Brain microvascular endothelial cell (primary cell): ENCODE measurements at regions not wholly inside any gene's neighbourhood (a gene's known extent, or its start where the extent isn't known, plus 50 kb on each side); places are given as distances from the start of the nearest gene placed in this dataset.
"Not testable (repeated sequence)": the region's sequence is repeated elsewhere in the genome, so short reads cannot be mapped to it uniquely, and the experiment has no call there.

ENCODE experiments used
- DNase-seq: peaks from one replicate; pipeline ENCODE4 v3.0.0-alpha.2; 2020
- H3K27ac ChIP-seq: fragments of 250-450 bp; sonication (Bioruptor Pico); 2 replicates; pipeline ENCODE4 v1.5.1; 2020; ENCODE audit warnings: mild to moderate bottlenecking, moderate library complexity
- H3K27me3 ChIP-seq: fragments of 250-450 bp; sonication (Bioruptor Pico); replicated peaks from 2 replicates; pipeline ENCODE4 v1.5.1; 2020; ENCODE audit warnings: mild to moderate bottlenecking
- H3K36me3 ChIP-seq: fragments of 250-450 bp; sonication (Bioruptor Pico); replicated peaks from 2 replicates; pipeline ENCODE4 v1.5.1; 2020; ENCODE audit warnings: mild to moderate bottlenecking
- H3K4me3 ChIP-seq: 2 replicates; pipeline ENCODE4 v1.5.1; 2011; ENCODE audit warnings: low read depth, mild to moderate bottlenecking, control low read depth, low read length, moderate library complexity
- in situ Hi-C: cut with HindIII; loops from 2 replicates; pipeline ENCODE4 v1.10.0; 2017; ENCODE audit warnings: low sequenced_read_pairs, low pct_ligation_motif_present
- TF ChIP-seq, protein P1 (sequence below): IDR thresholded peaks from 2 replicates; pipeline ENCODE4 v1.5.1; 2011; ENCODE audit warnings: low read depth, mild to moderate bottlenecking, moderate library complexity, low read length, control low read depth, inconsistent platforms; ENCODE audit errors: missing control alignments

- TF ChIP-seq, protein P1, sequence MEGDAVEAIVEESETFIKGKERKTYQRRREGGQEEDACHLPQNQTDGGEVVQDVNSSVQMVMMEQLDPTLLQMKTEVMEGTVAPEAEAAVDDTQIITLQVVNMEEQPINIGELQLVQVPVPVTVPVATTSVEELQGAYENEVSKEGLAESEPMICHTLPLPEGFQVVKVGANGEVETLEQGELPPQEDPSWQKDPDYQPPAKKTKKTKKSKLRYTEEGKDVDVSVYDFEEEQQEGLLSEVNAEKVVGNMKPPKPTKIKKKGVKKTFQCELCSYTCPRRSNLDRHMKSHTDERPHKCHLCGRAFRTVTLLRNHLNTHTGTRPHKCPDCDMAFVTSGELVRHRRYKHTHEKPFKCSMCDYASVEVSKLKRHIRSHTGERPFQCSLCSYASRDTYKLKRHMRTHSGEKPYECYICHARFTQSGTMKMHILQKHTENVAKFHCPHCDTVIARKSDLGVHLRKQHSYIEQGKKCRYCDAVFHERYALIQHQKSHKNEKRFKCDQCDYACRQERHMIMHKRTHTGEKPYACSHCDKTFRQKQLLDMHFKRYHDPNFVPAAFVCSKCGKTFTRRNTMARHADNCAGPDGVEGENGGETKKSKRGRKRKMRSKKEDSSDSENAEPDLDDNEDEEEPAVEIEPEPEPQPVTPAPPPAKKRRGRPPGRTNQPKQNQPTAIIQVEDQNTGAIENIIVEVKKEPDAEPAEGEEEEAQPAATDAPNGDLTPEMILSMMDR, result no peak
- Histone ChIP-seq H3K4me3 (no peak overlapping the region), H3K27me3 (no peaks in the 10 kb centered on the region), H3K27ac (no peak overlapping the region), H3K36me3 (no peaks in the 10 kb centered on the region)
- in situ Hi-C loops, result no loop called here
- DNase-seq, result no peak
Observed at GRCh38 chr4:29320947-29321620, 1399.1 kb upstream of the PCDH7 start.

DNA sequence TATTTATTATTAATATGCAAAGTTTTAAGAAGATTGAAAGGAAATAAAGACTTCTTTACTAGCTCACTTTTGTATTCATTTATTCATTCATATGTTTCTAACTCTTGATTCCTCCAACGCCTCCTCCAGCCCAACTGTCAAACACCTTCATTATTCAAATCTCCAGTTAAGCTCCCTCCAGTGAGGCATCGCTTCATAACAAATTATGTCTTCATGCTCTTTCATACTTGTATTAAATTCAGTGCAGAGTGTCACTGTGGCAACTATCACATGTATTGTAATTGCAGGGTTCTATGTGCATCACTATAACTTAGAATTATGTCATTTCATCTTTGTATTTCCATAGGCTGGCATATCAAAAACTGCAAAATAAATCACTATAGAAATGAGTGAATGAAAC is 1394.2 kb upstream of the PCDH7 start:
- in situ Hi-C loops, result no loop called here
- Histone ChIP-seq H3K27me3 (no peaks in the 10 kb centered on the region), H3K4me3 (no peak overlapping the region), H3K27ac (no peak overlapping the region), H3K36me3 (no peaks in the 10 kb centered on the region)
- DNase-seq, result no peak
- TF ChIP-seq, protein P1, result no peak

- no peak for DNase-seq
- TF ChIP-seq, protein P1, result no peak
- no peaks in the 10 kb centered on the region for H3K27me3 ChIP-seq
- H3K36me3 ChIP-seq, result no peaks in the 10 kb centered on the region
- in situ Hi-C loops, result no loop called here
- H3K27ac ChIP-seq, result no peak overlapping the region
- H3K4me3 ChIP-seq, result no peak overlapping the region
Observed at GRCh38 chr4:29326816-29327215, 1393.4 kb upstream of the PCDH7 start.

- no peak for DNase-seq
Observed at GRCh38 chr4:29336861-29337260, 1383.3 kb upstream of the PCDH7 start.

DNA sequence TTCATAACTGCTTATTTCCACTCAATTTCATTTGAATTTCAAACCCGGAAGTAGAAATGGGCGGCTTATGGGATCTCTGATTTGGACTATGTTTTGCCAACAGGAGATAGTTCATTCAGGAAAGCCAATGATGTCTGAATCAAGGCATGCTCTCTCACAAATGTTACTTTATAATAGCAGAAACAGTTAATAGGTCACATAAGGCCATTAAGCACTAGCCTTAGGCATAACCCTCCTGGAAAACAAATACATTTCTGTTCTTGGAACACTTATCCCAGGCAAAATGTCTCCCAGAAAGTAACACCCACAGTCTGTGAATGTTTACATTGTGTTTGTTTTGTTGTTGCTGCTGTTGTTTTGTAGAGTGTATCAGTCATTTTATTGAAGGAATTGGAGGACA is 1347.2 kb upstream of the PCDH7 start:
- in situ Hi-C loops, result no loop called here
- TF ChIP-seq, protein P1, result no peak
- DNase-seq, result no peak
- Histone ChIP-seq H3K36me3 (no peaks in the 10 kb centered on the region), H3K27me3 (no peaks in the 10 kb centered on the region), H3K27ac (no peak overlapping the region), H3K4me3 (no peak overlapping the region)

More at GRCh38 chr4:29336861-29337260, 1383.3 kb upstream of the PCDH7 start:
- Histone ChIP-seq H3K4me3 (no peak overlapping the region), H3K27ac (no peak overlapping the region), H3K36me3 (no peaks in the 10 kb centered on the region), H3K27me3 (no peaks in the 10 kb centered on the region)
- in situ Hi-C loops, result no loop called here
- TF ChIP-seq, protein P1, result no peak

DNA sequence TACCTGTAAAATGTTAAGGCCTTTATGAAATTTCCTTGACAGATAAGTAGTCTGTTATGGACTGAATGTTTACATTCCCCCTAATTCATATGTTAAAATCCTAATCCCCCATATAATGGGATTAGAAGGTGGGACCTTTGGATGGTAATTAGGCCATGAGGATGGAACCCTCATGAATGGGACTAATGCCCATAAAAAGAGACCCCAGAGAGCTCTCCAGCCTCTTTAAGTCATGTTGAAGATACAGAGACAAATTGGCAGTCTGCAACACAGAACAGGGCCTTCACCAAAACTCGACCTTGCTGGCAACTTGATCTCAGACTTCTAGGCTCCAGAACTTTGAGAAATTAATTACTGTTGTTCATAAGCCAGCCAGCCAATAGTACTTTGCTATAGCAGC is 1344.5 kb upstream of the PCDH7 start:
- H3K36me3 ChIP-seq, result no peaks in the 10 kb centered on the region
- in situ Hi-C loops, result no loop called here

GRCh38 chr4:29378237-29378636 is 1341.9 kb upstream of the PCDH7 start:
- in situ Hi-C loops, H3K27me3 ChIP-seq, H3K4me3 ChIP-seq, DNase-seq, H3K27ac ChIP-seq, H3K36me3 ChIP-seq: not testable (repeated sequence)

More for the DNA sequence above, 1344.5 kb upstream of the PCDH7 start:
- Histone ChIP-seq H3K27ac (no peak overlapping the region), H3K4me3 (no peak overlapping the region), H3K27me3 (no peaks in the 10 kb centered on the region)
- no peak for DNase-seq
- TF ChIP-seq, protein P1, result no peak
